DND-41 (cell line): ENCODE measurements at regions not wholly inside any gene's neighbourhood (a gene's known extent, or its start where the extent isn't known, plus 50 kb on each side); places are given as distances from the start of the nearest gene placed in this dataset.

Source experiments
- ATAC-seq: fragments of 200-7000 bp; cut with Tn5 transposase; 3 replicates; pipeline ENCODE4 v1.9.1; 2021; ENCODE audit warnings: low read depth; ENCODE audit not compliant: insufficient read depth
- DNase-seq: peaks from one replicate; pipeline ENCODE4 v3.0.0-alpha.2; 2020
- H2AFZ ChIP-seq: 2 replicates; pipeline ENCODE4 v1.6.0; 2012; ENCODE audit warnings: low read depth, low read length
- H3K27ac ChIP-seq: 2 replicates; pipeline ENCODE4 v1.5.1; 2012; ENCODE audit warnings: low read length, inconsistent platforms
- H3K27me3 ChIP-seq: fragments of 200-600 bp; sonication (generic); 2 replicates; pipeline ENCODE4 v1.6.0; 2012; ENCODE audit warnings: low read length, mild to moderate bottlenecking, inconsistent platforms; ENCODE audit not compliant: insufficient read depth, poor library complexity
- H3K36me3 ChIP-seq: 2 replicates; pipeline ENCODE4 v1.5.1; 2012; ENCODE audit warnings: low read length, inconsistent platforms; ENCODE audit not compliant: insufficient read depth
- H3K4me1 ChIP-seq: 2 replicates; pipeline ENCODE4 v1.5.1; 2012; ENCODE audit warnings: mild to moderate bottlenecking, low read length; ENCODE audit not compliant: insufficient read depth
- H3K4me2 ChIP-seq: 2 replicates; pipeline ENCODE4 v1.6.0; 2012; ENCODE audit warnings: mild to moderate bottlenecking, moderate library complexity, low read length, inconsistent platforms; ENCODE audit not compliant: insufficient read depth
- H3K4me3 ChIP-seq, 2 experiments: fragments of 200-600 bp in 1 of 2; shearing (Covaris generic) in 1 of 2; 2 replicates each; pipeline ENCODE4 v1.5.1; 2012 to 2016; ENCODE audit warnings: inconsistent platforms in 2 of 2, low read length in 2 of 2, mild to moderate bottlenecking in 2 of 2, low read depth in 1 of 2, moderate library complexity in 1 of 2
- H3K79me2 ChIP-seq: 2 replicates; pipeline ENCODE4 v1.6.0; 2012; ENCODE audit warnings: low read length, inconsistent platforms; ENCODE audit not compliant: insufficient read depth
- H3K9ac ChIP-seq: 2 replicates; pipeline ENCODE4 v1.6.0; 2012; ENCODE audit warnings: low read depth, mild to moderate bottlenecking, inconsistent platforms, low read length, moderate library complexity
- H3K9me3 ChIP-seq: 2 replicates; pipeline ENCODE4 v1.5.1; 2012; ENCODE audit warnings: low read length, moderate library complexity, mild to moderate bottlenecking, inconsistent platforms; ENCODE audit not compliant: insufficient read depth, severe bottlenecking
- H4K20me1 ChIP-seq: 2 replicates; pipeline ENCODE4 v1.6.0; 2012; ENCODE audit warnings: low read length; ENCODE audit not compliant: insufficient read depth
- CTCF ChIP-seq: IDR thresholded peaks from 2 replicates; pipeline ENCODE4 v1.5.1; 2012; ENCODE audit warnings: borderline replicate concordance, low read length, moderate library complexity, mild to moderate bottlenecking; ENCODE audit not compliant: poor library complexity, severe bottlenecking; ENCODE audit errors: extremely low read depth
- EZH2 ChIP-seq: IDR thresholded peaks from 3 replicates; pipeline ENCODE4 v1.6.1; 2012; ENCODE audit warnings: borderline replicate concordance, low read depth, mild to moderate bottlenecking, moderate library complexity, low read length, inconsistent platforms; ENCODE audit not compliant: severe bottlenecking

- H3K27me3 ChIP-seq, result peaks cover 5% of the 10 kb centered on the region
- H3K79me2 ChIP-seq, result no peaks in the 10 kb centered on the region
- H3K4me2 ChIP-seq, result no peak overlapping the region
- no peaks in the 10 kb centered on the region for H4K20me1 ChIP-seq
- TF ChIP-seq EZH2 (no peak), CTCF (peak; percentile 17)
- peaks cover 3% of the 10 kb centered on the region for H3K9me3 ChIP-seq
- no peak overlapping the region for H3K4me3 ChIP-seq
- H3K27ac ChIP-seq, result no peak overlapping the region
- no peak overlapping the region for H2AFZ ChIP-seq
- no peaks in the 10 kb centered on the region for H3K4me1 ChIP-seq
- no peak for ATAC-seq
- H3K9ac ChIP-seq, result no peak overlapping the region
- DNase-seq, result no peak
- H3K36me3 ChIP-seq, result no peaks in the 10 kb centered on the region
These were observed 68.5 kb upstream of the EEPD1 start for GRCh38 chr7:36084485-36085091.

GRCh38 chr7:36085096-36085495 lies 68.0 kb upstream of the EEPD1 start:
- Histone ChIP-seq H3K4me2 (no peak overlapping the region), H2AFZ (no peak overlapping the region), H3K36me3 (no peaks in the 10 kb centered on the region), H3K9ac (no peak overlapping the region), H3K4me1 (no peaks in the 10 kb centered on the region), H3K4me3 (no peak overlapping the region), H3K9me3 (peaks cover 3% of the 10 kb centered on the region), H3K27me3 (peaks cover 5% of the 10 kb centered on the region), H4K20me1 (no peaks in the 10 kb centered on the region), H3K79me2 (no peaks in the 10 kb centered on the region), H3K27ac (no peak overlapping the region)
- ATAC-seq, result no peak
- TF ChIP-seq CTCF (no peak), EZH2 (no peak)
- no peak for DNase-seq

GRCh38 chr7:36086571-36086970 lies 66.5 kb upstream of the EEPD1 start:
- no peak for TF ChIP-seq EZH2
- TF ChIP-seq CTCF, result no peak
- H3K9ac ChIP-seq, result no peak overlapping the region
- DNase-seq (no peak), ATAC-seq (no peak)
- peaks cover 3% of the 10 kb centered on the region for H3K9me3 ChIP-seq
- no peaks in the 10 kb centered on the region for H3K36me3 ChIP-seq
- H3K4me3 ChIP-seq, result no peak overlapping the region
- peaks cover 5% of the 10 kb centered on the region for H3K27me3 ChIP-seq
- H2AFZ ChIP-seq, result no peak overlapping the region
- H3K4me2 ChIP-seq, result no peak overlapping the region
- H3K4me1 ChIP-seq, result no peaks in the 10 kb centered on the region
- no peaks in the 10 kb centered on the region for H3K79me2 ChIP-seq
- no peak overlapping the region for H3K27ac ChIP-seq
- no peaks in the 10 kb centered on the region for H4K20me1 ChIP-seq

- no peak for ATAC-seq
- Histone ChIP-seq H3K27ac (no peak overlapping the region), H3K36me3 (no peaks in the 10 kb centered on the region), H4K20me1 (no peaks in the 10 kb centered on the region), H3K9me3 (peaks cover 3% of the 10 kb centered on the region), H3K4me3 (no peak overlapping the region), H3K79me2 (no peaks in the 10 kb centered on the region), H3K27me3 (no peaks in the 10 kb centered on the region), H3K9ac (no peak overlapping the region), H3K4me2 (no peak overlapping the region), H3K4me1 (no peaks in the 10 kb centered on the region), H2AFZ (no peak overlapping the region)
- TF ChIP-seq CTCF (no peak), EZH2 (no peak)
- DNase-seq, result no peak
These were observed 64.5 kb upstream of the EEPD1 start for GRCh38 chr7:36088553-36088952.
